Kidney (tissue), 13 donors: ENCODE measurements at regions not wholly inside any gene's neighbourhood (a gene's known extent, or its start where the extent isn't known, plus 50 kb on each side); places are given as distances from the start of the nearest gene placed in this dataset.

Experiments
- DNase-seq, 5 donors: peaks; one replicate each; pipeline ENCODE4 v3.0.0-alpha.2; 2013 to 2020
- FAIRE-seq: peaks from 2 replicates; lab custom pipeline; 2012; peaks lifted over from hg19 to GRCh38; lab: Jason Lieb, UNC
- H3K27ac ChIP-seq, 2 donors: one replicate each; pipeline ENCODE4 v1.7.0; 2013; ENCODE audit warnings: low read depth in 2 of 2, low read length in 2 of 2, inconsistent platforms in 1 of 2
- H3K27me3 ChIP-seq: one replicate; pipeline ENCODE4 v1.7.1; 2013; ENCODE audit warnings: low read length, inconsistent platforms; ENCODE audit not compliant: control insufficient read depth, insufficient read depth
- H3K36me3 ChIP-seq, 3 donors: one replicate each; pipeline versions ENCODE4 v1.7.0 to v1.7.1; 2013; ENCODE audit warnings: low read length in 3 of 3, control low read depth in 1 of 3, inconsistent platforms in 1 of 3; ENCODE audit not compliant: insufficient read depth in 3 of 3, control insufficient read depth in 2 of 3
- H3K4me1 ChIP-seq, 3 donors: one replicate each; pipeline versions ENCODE4 v1.7.0 to v1.7.1; 2013; ENCODE audit warnings: low read length in 3 of 3, inconsistent platforms in 1 of 3, low read depth in 1 of 3; ENCODE audit not compliant: control insufficient read depth in 2 of 3, insufficient read depth in 2 of 3
- H3K4me3 ChIP-seq, 3 donors: one replicate each; pipeline versions ENCODE4 v1.7.0 to v1.8.1; 2013; ENCODE audit warnings: low read length in 3 of 3, control low read depth in 1 of 3, inconsistent platforms in 1 of 3
- H3K9ac ChIP-seq, 3 donors: one replicate each; pipeline versions ENCODE4 v1.7.0 to v1.7.1; 2013; ENCODE audit warnings: low read length in 3 of 3, control low read depth in 1 of 3, inconsistent platforms in 1 of 3
- H3K9me3 ChIP-seq, 3 donors: one replicate each; pipeline versions ENCODE4 v1.7.0 to v1.7.1; 2013; ENCODE audit warnings: low read length in 3 of 3, control low read depth in 1 of 3, inconsistent platforms in 1 of 3; ENCODE audit not compliant: control insufficient read depth in 2 of 3, insufficient read depth in 1 of 3
- CTCF ChIP-seq: IDR thresholded peaks from 3 replicates; pipeline ENCODE4 v1.5.1; 2012; ENCODE audit warnings: mild to moderate bottlenecking, moderate library complexity, borderline replicate concordance; ENCODE audit not compliant: insufficient read depth; ENCODE audit errors: extremely low read depth
- intact Hi-C: fragments of 100-400 bp; cut with DNase I; formaldehyde crosslinking; loops from one replicate; pipeline ENCODE4 v1.11.1; 2022
- donor health status: control.
- donor health status: control.
- donor health status: control.
- donor health status: control.
- donor health status: control.
- donor health status: DM: yes; HTN: yes; CAD: no.
- donor health status: Normal renal cell carcinoma (clear cell type).

- H3K27me3 ChIP-seq = no peaks in the 10 kb centered on the region
- H3K36me3 ChIP-seq = no peaks in the 10 kb centered on the region
- no peak overlapping the region for H3K27ac ChIP-seq
- DNase-seq (peak in 2 of 5 donors; percentile 10 to 37), FAIRE-seq (no peak)
- H3K4me1 ChIP-seq = peaks cover 0 to 4% (median 0%) of the 10 kb centered on the region in 3 donors
- intact Hi-C loops = no loop called here
- TF ChIP-seq CTCF = no peak
- no peak overlapping the region for H3K4me3 ChIP-seq
- H3K9me3 ChIP-seq = no peaks in the 10 kb centered on the region
- no peak overlapping the region for H3K9ac ChIP-seq
These were observed 49.7 kb upstream of the SHISAL1 start for GRCh38 chr22:44362249-44363012.
